Fibroblast of mammary gland (primary cell): ENCODE measurements at regions not wholly inside any gene's neighbourhood (a gene's known extent, or its start where the extent isn't known, plus 50 kb on each side); places are given as distances from the start of the nearest gene placed in this dataset.

ENCODE experiments used
- DNase-seq: peaks from one replicate; pipeline ENCODE4 v3.0.0-alpha.2; 2010; ENCODE audit warnings: low read depth
- H3K4me3 ChIP-seq: 2 replicates; pipeline ENCODE4 v1.5.1; 2011; ENCODE audit warnings: low read depth, mild to moderate bottlenecking, low read length, moderate library complexity; ENCODE audit not compliant: control insufficient read depth
- CTCF ChIP-seq: conservative IDR thresholded peaks from 2 replicates; pipeline ENCODE4 v1.5.1; 2011; ENCODE audit warnings: low read depth, low read length, inconsistent platforms; ENCODE audit not compliant: control insufficient read depth, insufficient read depth

- no peak for DNase-seq
- no peak for TF ChIP-seq CTCF
- H3K4me3 ChIP-seq: no peak overlapping the region
Observed at GRCh38 chr5:2677689-2678088, 73.8 kb downstream of the IRX2 start.

- no peak overlapping the region for H3K4me3 ChIP-seq
- no peak for TF ChIP-seq CTCF
- DNase-seq: no peak
Observed at GRCh38 chr5:2675548-2675947, 75.9 kb downstream of the IRX2 start.

GRCh38 chr5:2674456-2674855 lies 77.0 kb downstream of the IRX2 start:
- H3K4me3 ChIP-seq: no peak overlapping the region
- no peak for DNase-seq
- no peak for TF ChIP-seq CTCF

- H3K4me3 ChIP-seq: no peak overlapping the region
- no peak for DNase-seq
- TF ChIP-seq CTCF: no peak
Observed at GRCh38 chr5:2670940-2671339, 80.5 kb downstream of the IRX2 start.

GRCh38 chr5:2669913-2670312 lies 81.6 kb downstream of the IRX2 start:
- DNase-seq: no peak
- no peak overlapping the region for H3K4me3 ChIP-seq
- TF ChIP-seq CTCF: no peak

DNA sequence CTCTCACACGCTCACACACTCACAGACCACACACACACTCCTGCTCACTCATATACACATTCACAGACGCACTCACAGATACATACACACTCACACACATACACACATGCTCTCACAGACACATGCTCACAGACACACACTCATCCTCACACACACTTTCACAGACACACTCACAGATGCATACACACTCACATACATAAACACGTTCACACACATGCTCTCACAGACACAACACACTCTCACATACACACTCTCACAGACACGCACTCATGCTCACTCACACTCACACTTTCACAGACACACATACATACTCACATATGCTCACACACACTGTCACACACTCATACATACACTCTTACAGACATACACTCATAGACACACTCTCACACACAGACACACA lies 82.2 kb downstream of the IRX2 start:
- DNase-seq: no peak
- H3K4me3 ChIP-seq: no peak overlapping the region
- no peak for TF ChIP-seq CTCF

GRCh38 chr5:2666081-2666480 lies 85.4 kb downstream of the IRX2 start:
- no peak for DNase-seq
- no peak for TF ChIP-seq CTCF
- no peak overlapping the region for H3K4me3 ChIP-seq
